Fibroblast of skin of scalp (primary cell): ENCODE measurements at regions not wholly inside any gene's neighbourhood (a gene's known extent, or its start where the extent isn't known, plus 50 kb on each side); places are given as distances from the start of the nearest gene placed in this dataset.
"Not testable (repeated sequence)": the region's sequence is repeated elsewhere in the genome, so short reads cannot be mapped to it uniquely, and the experiment has no call there.

Source experiments
- DNase-seq: peaks from one replicate; pipeline ENCODE4 v3.0.0-alpha.2; 2013

DNA sequence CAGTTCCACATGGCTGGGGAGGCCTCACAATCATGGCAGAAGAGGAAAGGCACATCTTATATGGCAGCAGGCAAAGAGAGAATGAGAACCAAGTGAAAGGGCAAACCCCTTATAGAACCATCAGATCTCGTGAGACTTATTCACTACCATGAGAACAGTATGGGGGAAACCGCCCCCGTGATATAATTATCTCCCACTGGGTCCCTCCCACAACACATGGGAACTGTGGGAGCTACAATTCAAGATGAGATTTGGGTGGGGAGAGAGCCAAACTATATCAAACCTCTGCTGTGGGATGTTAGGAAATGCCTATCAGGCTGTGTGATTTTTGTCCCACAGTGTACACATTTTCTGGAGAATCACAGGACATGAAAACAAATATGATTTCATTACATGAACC, 415.8 kb downstream of the TSHZ3 start:
- DNase-seq, result not testable (repeated sequence)

DNA sequence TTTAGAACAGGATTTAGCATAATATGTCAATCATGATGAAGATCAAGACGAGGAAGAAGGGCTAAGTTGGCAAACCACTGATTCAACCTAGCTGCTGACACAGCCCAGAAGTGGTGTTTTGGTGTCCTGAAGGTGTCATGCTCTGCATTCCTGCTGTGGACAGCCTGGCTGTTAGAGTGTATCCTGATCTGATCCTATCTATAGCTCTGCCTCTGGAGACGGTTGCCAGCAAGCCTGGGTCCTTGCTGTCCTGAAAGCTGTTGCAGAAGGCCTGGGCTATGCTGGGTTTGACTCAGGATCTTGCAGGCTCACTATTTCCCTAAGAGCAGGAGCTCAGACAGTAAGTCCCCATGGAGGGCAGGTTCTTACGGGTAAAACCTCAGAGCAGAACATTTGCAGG, 416.4 kb downstream of the TSHZ3 start:
- no peak for DNase-seq

DNA sequence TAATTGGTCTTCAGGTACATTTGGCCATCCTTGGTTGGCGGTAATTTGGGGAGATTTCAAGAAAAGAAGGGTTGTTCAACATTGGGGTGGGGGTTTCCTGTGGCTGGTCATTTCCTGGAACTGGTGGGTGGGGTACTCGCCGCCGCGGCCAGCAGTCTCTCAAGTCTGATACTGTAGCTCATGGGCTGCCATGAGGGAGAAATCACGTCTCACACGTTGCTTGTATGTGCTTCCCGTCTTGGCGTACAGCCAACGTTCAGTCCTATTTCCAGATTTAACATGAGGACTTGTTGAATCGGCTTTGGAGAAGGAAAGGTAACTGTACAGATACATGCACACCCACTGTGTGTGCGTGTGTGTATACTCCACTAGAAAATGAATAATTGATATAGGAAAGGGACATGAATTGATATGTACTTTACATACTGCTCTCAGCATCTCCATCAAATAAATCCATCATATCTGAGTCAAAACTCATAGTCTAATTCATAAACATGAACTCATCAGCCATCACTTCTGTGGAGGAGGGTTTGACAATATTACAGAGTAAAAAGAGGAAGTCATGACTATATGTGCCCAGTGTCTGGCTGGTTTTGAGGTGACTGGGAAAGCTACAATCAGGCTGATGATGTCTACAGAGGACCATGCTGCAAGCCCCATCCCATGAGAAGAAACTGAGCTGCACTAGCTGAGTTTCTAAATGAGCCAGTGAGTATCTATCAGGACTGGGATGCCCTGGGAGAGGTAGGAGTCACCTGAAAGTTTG, 418.1 kb downstream of the TSHZ3 start:
- peak; percentile 3 for DNase-seq

DNA sequence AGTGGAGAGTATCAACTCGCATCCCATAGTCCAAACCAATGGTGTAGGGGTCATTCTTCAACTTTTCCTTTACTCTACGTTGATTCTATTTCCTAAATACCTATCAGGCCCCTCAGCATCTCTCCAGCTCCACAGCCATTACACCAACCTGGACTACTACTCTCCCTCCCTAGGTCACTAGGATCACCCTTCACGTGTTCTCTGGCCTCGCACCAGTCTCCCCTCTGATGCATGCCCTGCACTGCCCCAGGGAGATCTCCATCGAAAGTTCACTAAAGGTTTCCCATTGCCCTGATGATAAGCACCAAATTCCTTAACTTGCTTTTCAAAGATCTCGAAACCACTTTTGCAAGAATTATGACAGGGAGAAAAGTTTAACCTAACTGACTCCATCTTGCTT, 421.5 kb downstream of the TSHZ3 start:
- DNase-seq, result no peak

DNA sequence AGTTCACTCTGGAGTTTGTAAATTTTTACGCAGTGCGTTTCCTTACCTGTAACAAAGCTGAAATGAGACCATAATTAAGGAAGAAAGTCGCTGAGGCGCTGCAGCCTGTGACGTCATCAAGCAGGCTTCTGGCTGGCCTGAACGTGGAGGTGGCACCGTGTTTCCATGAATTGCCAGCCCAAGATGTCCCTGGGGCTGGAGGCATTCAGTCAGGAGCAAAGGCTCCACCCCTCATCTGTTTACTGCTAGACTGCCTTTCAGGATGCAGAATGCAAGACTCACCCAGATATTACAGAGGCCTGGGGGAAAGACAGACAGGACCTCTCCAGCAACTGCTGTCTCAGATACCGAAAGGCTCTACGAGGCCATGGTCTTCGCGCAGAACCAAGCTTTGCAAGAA, 424.6 kb downstream of the TSHZ3 start:
- DNase-seq, result no peak

DNA sequence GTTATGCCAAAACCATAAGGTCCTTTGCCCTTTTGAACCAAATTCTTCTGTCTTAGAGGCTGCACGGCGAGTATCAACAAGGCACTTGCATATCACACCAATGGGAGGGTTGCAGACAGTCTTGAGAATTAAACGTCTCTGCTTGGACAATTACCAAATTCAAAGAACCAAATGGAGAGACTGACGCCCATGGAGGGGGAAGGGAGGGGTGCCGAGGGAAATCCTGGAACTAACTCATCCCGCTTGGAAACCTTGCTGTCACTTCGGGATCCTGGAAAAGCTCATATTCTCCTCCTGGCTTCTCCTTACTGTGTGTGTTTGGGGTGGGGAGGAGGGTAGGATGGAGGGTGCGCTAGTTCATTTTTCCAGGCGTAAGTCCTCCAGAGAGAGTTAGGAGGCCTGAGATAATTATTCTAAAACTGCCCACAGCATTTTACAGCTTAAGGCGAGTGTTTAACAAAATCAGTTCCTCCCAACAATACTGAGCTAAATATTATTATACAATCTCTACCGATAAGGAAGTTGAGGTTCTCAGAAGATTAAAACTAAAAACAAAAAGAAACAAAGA, 425.1 kb downstream of the TSHZ3 start:
- no peak for DNase-seq

DNA sequence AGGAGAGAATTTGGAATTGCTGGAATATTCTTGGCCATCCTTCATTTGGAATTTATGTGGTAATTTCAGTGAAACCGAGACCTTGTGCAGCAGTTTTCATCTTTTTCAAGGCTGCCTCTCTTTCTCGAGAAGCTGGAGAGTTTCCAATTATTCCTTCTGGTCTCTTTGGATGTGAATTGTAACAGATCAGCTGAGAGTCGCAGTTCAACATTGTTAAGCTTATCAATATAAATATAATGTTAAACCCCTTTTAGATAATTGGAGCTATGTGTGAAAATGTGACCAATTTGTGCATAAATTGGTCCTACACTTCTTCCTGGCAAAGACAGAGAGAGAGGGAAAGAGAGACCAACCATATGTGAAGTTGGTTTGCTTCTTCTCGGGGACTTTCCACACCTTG, 425.6 kb downstream of the TSHZ3 start:
- no peak for DNase-seq

DNA sequence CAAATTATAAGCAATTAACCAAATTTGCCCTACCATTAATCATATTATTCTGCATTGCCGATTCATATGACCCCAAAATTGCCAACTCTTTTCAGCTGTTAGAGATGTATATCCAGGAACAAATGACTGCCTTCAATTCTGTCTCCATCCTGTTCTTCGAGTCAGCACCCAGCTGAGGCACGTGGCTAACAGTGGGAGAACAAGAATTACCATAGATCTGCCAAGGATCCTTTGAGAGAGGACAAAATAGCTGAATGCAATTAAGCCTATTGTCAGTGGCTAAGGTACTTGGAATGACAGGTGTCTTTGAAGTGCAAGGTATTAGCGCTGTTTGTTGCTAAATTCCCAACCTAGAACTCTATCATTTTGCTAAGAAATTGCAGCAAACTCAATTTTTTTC, 426.1 kb downstream of the TSHZ3 start:
- DNase-seq, result no peak

DNA sequence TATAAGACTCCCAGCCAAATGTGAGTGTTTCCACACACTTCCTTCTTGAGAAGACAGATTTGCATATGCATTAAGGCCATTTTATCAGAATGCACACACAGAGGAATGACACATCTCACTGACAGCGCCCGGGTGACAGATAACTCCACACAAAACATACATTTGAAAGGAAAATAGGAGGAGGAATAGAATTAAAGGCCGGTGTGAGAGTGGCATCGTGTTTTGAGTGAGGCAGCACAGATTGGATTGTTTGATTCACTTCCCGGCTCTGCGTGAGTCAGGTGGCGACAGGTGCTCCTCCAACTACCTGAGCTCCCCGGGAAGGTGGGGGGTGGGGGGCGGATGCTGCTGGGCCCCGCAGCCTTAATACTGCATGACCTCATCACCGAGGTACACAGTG, 429.0 kb downstream of the TSHZ3 start:
- no peak for DNase-seq

DNA sequence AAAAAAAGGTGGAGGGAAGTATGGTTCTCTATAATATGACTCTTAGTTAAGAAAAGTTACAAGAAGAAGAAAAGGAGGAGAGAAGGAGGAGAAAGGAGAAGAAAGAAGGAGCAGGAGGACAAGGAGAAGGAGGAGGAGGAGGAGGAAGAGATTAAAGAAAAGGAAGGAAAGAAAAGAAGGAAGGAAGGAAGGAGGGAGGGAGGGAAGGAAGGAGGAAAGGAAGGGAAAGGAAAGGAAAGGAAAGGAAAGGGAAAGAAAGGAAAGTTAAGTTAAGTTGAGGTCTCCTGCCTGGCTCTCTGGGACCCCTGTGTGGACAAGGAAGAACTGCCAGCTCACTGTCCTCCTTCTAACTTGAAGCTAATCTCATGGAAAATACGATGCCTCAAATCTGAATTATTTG, 429.5 kb downstream of the TSHZ3 start:
- DNase-seq, result no peak

DNA sequence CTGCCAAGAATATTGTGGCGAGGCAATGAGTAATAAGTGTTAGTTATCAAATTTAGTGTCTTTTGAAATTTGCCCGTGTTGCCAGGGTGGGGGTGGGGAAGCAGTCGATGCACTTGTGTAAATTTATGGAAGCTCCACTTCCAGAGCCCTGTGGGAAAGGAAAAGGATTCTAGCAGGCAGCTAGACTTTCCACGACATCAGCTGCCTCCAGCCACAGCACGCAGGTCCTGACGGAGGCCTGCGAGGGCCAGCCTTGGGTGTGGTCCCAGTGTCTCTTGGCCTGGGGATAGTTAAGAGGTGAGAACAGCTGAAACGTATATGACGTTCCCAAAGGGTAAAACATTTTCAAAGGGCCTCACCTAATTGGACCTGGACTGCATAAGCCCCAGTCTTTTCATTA, 433.0 kb downstream of the TSHZ3 start:
- no peak for DNase-seq

DNA sequence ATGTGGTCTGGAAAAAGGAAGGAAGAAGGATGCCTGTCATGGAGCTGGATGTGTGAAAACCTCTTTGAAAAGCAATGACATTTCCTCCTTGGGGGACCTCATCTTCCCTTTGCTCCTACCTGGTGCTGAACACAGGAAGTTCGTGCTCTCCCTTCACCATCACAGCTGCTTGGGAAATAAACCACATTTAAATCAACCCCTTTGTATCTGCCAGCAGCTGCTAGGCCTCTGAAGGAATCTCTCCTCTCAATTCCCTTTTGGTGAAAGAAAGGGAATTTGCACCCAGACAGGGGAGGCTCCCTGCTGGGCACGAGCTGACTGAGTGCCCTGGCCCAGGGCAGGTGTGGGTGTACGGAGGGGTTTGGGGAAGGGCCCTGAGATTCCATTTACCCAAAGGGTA, 437.7 kb downstream of the TSHZ3 start:
- DNase-seq, result no peak

DNA sequence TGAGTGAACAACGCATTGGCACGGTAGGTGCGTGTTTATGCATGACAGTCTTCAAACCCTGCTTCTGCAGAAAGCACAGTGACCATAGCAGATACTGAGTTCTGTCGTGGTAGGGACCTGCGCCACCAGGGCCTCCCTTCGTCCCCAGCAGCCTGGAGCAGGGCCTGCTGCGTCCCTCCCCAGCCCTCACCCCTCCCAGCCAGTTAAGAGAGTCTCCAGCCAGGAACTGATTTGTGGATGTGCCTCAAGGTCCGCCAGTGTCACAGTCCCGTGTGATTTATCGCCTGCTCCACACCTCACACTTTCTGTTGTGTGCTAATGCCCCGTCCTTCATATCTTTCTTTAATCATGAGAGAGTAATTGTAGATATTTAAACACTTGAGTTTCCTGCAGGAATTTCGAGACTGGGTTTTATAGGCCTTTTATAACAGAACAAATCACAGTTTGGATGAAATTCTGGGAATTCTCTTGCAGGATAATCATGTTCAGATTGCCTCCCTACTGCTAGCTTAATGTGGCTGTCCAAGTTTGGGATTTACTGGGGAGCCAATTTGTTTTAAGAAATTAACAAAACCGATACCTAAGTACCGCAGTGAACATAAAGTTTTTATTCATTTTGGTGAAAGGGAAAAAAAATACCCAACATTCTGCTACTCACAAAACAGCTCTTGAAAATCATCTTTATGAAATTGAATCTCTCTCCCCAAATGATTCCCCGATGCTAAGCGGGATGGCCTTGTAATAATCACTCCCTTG, 438.6 kb downstream of the TSHZ3 start:
- DNase-seq, result no peak

DNA sequence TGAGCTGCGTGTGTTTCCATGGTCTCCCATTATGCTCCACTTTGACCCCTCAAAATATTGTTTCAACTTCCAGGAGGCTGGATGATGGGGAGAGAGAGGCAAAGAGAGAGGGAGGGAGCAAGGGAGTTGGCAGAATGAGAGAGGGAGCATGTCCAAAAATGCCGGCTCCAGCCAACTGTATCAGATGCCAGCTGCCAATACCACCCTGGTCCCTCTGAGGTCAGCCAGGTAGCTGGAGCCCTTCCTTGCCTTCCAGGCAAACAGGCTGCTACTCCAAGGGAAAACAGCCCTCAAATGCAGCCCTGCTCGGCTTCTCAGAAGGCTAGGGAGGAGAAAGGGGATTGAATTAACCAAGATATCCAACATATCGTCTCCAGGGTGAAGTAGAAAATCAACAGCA, 440.0 kb downstream of the TSHZ3 start:
- DNase-seq, result no peak

DNA sequence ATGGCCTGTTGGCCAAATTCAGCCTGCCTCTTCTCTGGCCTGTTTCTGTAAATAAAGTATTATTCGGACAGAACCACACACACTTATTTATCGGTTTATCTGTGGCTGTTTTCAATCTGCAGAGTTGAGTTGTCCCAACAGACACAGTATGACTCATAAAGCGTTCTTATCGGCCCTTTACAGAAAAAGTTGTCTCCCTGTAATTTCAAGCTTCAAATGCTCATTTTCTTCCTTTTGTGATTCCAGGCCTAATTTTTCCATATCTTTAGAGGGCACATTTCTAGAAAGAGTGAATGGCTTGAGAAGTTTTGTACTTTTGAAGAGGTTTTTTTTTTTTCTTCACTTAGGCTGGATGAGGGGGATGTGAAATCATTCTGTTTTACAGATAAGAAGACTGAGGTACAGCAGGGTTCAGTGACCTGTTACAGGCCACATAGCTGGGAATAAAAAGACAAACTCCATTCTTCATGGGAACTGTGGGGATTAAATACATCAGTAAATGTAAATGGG, 440.9 kb downstream of the TSHZ3 start:
- DNase-seq, result no peak

DNA sequence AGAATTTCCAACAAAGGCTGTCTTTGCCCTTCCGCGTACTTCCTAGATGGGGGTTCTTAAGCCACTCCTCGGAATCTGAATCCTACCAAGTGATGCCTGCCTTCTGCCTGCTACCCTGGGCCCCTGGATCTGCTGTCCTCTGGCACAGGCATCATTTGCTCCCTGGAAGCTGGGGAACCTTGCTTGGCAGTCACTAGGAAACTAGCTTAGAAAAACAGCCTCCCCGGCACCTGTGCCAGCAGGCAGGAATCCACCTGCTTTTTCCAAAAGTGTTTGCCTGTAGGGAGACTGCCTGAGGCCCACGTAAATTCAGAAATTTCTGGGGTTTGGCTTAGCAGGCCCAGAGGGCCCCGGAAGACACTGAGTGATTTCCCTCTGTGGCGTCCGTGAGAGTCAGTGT, 442.4 kb downstream of the TSHZ3 start:
- DNase-seq, result no peak

DNA sequence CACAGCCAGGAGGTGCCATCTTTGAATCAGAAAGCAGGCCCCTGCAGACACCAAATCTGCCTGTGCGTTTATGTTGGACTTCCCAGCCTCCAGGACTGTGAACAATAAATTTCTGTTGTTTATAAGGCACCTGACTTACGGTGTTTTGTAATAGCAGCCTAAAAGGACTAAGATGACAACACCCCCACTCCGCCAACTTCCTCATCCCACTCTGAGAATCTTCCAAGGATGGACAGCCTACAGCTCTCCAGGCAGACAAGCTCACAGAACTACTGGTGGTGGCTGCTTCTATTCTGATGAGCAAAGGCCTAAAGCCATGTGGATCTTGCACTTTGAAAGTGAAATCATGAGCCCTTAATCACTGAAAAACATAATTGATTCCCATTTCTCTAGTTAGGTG, 449.2 kb downstream of the TSHZ3 start:
- no peak for DNase-seq

DNA sequence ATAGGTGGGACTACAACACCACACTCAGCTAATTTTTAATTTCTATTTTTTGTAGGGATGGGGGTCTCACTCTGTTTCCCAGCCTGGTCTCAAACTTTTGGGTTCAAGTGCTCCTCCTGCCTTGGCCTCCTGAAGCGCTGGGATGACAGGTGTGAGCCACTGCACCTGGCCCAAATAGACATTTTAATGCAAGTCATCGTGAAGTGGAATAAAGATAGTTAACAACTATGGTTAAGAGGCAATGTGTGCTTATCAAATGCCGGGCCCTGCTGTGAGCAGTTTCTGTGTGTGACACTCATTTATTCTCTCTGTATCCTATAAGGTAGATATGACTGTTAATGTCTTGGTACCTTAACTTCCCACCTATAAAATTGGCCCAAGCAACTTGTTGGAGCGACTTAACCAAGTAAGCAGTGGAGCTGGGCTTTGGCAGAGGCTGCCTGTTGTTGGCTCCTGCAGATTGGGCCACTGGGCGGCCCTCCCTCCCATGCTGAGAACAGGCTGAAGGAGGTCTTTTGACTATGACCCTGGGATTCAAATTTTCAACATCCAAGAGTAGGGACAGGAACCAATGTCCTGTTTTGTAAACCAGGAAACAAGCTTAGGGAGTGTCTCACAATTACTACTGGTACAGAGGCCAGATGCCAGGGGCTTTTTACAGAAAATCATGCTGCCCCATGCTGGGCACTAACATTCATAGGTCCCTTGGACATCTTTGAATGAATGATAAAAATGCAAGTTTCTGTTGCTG, 450.7 kb downstream of the TSHZ3 start:
- no peak for DNase-seq

DNA sequence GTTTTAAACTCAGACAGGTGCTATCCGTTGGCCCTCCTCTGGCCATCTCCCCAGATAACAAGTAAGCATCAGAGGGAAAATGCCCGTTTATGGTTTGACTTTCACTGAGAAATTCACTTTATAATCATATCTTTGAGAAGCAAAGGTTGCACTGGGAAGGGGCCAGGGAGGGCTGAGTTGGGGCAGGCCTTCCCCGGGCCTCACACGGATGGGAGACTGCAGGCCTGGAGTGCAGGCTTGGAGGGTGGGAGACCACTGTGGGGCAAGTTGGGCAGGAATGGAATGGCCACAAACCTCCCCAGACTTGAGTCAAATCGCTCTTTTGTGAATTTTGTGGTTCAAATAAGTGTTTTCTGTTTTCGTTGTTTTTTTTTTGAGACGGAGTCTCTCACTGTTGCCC, 451.7 kb downstream of the TSHZ3 start:
- DNase-seq, result no peak

DNA sequence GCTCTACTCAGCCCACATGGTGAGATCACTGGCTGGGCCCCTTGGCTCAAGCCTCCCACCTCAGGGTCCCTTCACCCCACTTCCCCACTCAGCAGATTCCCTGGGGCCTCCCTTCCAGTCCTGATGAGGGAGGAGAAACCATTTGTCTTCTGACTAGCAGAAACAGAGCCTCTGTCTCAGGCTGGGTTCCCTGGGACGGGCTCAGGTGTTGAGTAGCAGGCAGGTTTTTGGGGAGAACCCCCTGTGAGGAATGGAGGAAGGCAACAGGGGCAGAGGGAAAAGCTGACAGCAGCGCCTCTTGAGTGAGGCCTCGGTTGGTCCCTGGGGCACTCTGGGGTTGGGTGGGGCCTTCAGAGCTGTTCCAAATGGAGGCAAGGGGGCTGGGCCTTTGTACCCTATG, 452.2 kb downstream of the TSHZ3 start:
- DNase-seq, result no peak

DNA sequence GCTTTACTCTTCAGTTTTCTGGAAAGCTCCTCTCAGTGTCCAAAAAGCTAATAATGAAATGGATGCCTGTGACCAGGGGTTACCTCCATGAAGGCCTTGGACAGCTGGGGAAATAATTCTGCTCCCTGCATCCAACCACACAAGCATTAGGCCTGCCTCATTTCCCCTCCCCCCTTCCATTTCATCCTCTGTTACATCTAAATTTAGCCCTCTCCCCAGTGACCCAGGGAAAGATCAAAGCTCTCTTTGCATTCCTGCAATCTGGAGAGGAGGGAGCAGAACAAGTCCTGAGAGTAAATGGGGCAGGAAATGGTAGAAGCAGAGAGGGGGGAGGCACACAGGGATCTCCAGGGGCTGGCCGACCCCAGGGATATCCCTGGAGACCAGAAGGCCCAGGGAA, 452.7 kb downstream of the TSHZ3 start:
- DNase-seq, result peak; percentile 2

DNA sequence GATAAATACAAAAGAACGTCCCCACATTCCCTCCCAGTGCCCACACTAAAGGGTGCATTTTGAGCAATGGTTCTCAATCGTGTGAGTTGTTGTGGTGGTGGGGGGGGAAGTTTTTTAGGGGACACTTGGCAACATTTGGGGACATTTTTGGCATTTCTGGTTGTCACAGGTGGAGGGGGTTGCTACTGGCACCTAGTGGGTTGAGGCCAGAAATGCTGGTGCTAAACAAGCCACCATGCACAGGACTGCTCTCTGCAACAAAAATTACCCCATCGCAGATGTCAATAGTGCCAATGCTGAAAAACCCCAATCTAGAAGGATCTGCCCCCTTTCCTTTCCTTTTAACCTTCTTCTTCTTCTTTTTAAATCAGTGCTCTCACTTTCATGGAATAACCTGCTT, 453.3 kb downstream of the TSHZ3 start:
- no peak for DNase-seq

DNA sequence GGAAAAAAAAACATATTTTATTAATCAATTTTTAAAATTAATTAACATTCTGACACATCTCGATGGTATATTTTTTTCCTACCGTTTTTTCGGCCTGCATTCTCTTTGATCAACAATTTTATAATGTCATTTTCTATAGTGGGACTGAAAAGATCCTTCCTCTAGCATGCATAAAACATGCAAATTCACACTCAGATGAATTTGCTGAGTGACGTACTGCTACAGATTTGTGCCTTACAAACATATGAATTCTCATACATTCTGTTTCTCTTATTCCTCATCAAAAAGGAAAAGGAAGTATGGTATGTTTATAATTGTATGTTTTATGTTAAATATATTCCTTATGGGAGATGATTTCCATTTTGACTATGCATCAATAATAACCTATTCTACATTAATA, 458.2 kb downstream of the TSHZ3 start:
- no peak for DNase-seq
